T-helper 2 cell treated with Interferon-gamma antibody and Interleukin-4, amounts not matched to agents 100 ng/mL and 5 ng/mL, for 36 hours (primary cell): ENCODE measurements at regions not wholly inside any gene's neighbourhood (a gene's known extent, or its start where the extent isn't known, plus 50 kb on each side); places are given as distances from the start of the nearest gene placed in this dataset.
"Not testable (repeated sequence)": the region's sequence is repeated elsewhere in the genome, so short reads cannot be mapped to it uniquely, and the experiment has no call there.

Experiments used
- intact Hi-C: fragments of 100-400 bp; cut with micrococcal nuclease; formaldehyde crosslinking; loops from one replicate; pipeline ENCODE4 v1.15.1; 2023

DNA sequence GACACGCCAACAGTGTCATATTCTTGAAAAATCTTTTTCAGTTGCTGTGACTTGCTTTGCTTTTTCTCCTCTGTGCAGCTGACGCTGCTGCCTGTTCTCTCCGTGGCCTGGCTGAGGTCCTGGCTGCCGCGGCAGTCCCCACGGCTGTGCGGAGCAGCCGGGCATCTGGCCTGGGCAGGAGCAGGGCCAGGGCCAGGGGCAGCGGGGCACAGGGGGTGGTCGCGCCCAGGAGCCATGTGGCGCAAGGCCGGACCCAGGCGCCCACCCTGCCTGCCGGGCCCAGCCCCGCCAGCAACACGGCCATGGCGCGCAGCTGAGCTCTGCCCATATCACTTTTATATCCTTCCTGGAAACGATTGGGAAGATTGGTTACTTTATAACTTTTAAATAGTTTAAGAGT is 109.4 kb upstream of the ACBD5 start:
- intact Hi-C loops: no loop called here

GRCh38 chr10:27347827-27348207 is 107.2 kb upstream of the ACBD5 start:
- intact Hi-C loops: not testable (repeated sequence)

DNA sequence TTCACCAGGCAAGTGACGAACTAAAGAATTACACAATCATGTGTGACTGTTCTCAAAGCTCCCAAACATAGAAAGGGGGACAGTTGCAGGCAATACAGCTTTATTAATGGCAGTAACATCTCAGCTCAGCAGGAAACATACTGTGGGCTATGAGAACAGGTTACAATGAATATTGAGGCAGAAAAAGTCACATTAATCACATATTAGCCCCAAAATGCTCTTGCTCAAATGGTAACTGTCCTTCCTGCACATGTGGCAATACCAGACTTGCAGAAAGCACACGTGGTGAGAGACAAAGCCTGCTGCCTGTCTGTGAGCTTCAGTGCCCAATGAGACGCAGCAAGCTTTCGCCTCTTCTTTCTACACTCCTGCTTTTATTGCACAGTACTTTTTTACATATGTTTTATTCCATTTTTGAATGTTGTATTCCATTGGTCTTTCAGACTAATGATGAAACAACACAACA is 104.9 kb upstream of the ACBD5 start:
- intact Hi-C loops: no loop called here

GRCh38 chr10:27344568-27345454 is 104.2 kb upstream of the ACBD5 start:
- intact Hi-C loops: no loop called here

DNA sequence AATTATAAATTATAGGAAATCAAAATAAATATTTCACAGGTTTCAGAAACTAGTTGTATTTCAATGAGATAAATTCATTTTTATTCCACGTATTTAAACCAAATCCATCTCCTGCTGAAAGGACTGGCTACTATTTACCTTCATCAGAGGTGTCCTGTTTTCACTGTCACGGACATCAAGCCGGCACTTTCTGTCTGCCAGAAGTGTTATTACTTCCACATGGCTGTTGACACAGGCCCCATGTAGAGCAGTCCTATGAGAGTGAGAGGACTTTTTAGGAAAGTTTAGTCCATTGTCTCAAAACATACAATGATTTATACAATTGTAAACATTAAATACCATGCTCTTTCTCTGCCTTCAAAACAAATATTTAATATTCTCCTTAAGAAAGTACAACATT is 100.4 kb upstream of the ACBD5 start:
- intact Hi-C loops: no loop called here

GRCh38 chr10:27335246-27335645 is 94.6 kb upstream of the ACBD5 start:
- intact Hi-C loops: not testable (repeated sequence)

DNA sequence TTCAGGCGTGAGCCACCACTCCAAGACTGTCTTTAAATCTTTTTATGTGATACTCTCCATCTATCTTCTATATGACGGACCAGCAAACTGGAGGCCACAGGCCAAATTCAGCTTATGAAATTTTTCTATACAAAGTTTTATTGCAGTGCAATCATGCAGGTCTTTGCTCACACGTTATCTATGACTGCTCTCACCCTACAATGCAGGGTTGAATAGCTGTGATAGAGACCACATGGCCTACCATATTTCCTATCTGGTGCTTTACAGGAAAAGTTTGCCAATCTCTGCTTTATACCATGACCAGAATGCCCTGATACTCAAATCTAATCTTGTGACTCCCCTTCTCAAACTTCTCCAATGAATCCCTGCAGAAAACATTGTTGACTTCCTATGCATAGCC is 89.5 kb upstream of the ACBD5 start:
- intact Hi-C loops: no loop called here

- intact Hi-C loops: no loop called here
Observed at GRCh38 chr10:27328946-27329345, 88.3 kb upstream of the ACBD5 start.

- intact Hi-C loops: not testable (repeated sequence)
Observed at GRCh38 chr10:27326748-27327147, 86.2 kb upstream of the ACBD5 start.

DNA sequence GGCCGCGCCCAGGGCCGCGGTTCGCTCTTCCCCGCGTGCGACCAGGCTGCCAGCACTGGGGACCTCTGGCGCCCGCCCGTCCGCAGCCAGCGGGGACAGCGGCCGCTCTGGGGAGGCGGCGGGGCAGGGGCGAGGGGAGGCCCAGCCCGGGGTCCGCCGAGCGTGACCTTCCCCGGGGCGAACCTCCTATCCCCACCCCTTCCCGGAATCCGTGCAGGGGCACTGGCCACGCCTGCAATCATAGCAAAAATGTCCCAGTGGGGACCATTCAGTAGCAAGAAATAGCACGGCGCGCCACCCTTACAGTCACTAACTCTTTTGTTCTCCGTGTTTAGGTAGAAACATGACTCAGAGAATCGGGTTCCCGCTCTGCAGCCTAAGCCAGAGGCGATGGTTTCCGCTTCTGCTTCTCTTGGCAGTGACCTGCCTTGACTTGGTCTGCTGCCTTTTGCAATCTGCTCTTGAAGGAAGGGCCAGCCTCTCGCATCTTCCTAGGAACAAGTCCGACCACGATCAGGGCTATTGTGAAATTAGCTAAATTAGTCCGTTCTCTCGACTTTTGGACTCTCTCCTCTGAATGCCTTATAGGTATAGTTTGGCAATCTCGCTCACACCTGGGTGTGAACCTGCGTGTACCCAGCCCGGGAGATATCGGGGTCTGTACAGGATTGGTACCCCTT is 79.3 kb upstream of the ACBD5 start:
- intact Hi-C loops: no loop called here

- intact Hi-C loops: not testable (repeated sequence)
Observed at GRCh38 chr10:27319139-27319538, 78.5 kb upstream of the ACBD5 start.

DNA sequence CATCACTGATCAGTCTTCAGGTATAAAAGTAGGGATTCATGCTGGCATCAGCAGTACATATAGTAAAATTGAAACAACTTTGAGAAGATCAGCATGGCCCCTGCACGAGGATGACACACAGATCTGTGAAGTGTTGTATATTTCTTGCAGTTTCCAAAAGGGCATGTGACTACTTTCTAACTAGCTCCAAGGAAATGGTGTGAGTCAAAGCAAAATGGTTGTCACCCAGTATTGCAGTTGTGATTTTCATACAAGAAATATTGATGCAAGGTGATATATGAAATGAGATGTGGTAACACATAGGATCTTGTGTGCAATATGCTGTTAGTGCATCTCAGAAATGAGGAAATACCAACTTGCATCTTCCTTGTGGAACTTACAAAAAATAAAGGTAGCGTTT is 74.5 kb upstream of the ACBD5 start:
- intact Hi-C loops: not testable (repeated sequence)

- intact Hi-C loops: not testable (repeated sequence)
Observed at GRCh38 chr10:27313586-27313985, 73.0 kb upstream of the ACBD5 start.

GRCh38 chr10:27312854-27313253 is 72.3 kb upstream of the ACBD5 start:
- intact Hi-C loops: no loop called here

DNA sequence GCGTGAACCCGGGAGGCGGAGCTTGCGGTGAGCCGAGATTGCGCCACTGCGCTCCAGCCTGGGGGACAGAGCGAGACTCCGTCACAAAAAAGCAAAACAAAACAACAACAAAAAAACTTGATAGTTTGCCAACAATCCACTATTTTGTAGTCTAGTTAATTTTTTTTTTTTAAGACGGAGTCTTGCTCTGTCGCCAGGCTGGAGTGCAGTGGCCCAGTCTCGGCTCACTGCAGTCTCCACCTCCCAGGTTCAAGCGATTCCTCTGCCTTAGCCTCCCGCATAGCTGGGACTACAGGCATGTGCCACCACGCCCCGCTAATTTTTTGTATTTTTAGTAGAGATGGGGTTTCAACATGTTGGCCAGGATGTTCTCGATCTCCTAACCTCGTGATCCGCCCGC is 71.2 kb upstream of the ACBD5 start:
- intact Hi-C loops: not testable (repeated sequence)

DNA sequence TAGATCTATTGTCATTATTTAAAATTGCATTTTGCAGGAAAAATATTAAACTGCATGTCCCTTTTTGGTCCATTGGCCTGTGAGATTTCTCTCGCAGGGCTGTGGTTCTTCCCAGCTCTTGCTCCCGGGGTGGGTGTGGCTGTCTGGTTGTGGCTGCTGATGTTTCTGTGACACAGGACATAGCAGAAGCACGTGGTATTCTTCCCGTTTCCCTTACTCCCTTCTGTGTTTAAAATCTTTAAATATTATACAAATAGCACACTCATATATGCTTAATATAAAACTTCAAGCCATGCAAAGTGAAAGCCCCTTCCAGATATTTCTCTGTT is 57.9 kb upstream of the ACBD5 start:
- intact Hi-C loops: not testable (repeated sequence)

- intact Hi-C loops: no loop called here
Observed at GRCh38 chr10:27297844-27298521, 57.4 kb upstream of the ACBD5 start.

GRCh38 chr10:27296285-27296684 is 55.7 kb upstream of the ACBD5 start:
- intact Hi-C loops: not testable (repeated sequence)

DNA sequence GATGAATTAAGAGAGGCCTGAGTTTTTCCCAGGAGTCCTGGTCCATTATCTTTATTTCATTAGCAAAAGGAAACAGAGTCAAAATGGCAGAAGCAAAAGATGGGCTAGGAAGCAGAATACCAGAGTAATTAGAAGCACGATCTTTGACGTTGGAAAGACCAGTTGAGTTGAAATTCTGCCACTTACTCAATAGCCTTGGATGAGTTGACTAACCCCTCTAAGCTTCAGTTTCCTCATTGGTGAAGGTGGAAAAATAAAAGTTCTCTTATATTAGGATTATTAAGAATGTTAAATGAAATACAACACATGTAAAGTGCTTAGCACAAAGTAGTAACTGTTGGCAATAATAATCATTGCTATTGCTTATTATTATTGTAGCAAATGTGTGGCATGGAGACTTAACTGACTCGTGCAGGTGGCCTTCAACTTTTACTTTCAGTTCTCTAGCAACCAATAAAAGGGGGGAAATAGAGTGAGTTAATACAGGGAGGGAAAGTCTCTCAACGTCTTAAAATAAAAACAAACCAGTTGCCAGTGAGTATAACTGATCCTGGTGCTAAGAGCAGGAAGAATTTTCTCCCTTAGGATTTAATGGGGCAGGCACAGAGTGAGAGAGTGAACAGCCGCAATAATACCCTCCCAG is 50.8 kb upstream of the ACBD5 start:
- intact Hi-C loops: not testable (repeated sequence)
